Left lung (tissue), 4 donors: ENCODE measurements at regions not wholly inside any gene's neighbourhood (a gene's known extent, or its start where the extent isn't known, plus 50 kb on each side); places are given as distances from the start of the nearest gene placed in this dataset.

Source experiments
- ATAC-seq: fragments of 200-7000 bp; cut with Tn5 transposase; one replicate; pipeline ENCODE4 v1.9.1; 2020; ENCODE audit warnings: moderate library complexity
- DNase-seq, 4 donors: peaks; one replicate each; pipeline ENCODE4 v3.0.0-alpha.2; 2013 to 2020
- H3K27ac ChIP-seq, 2 donors: fragments of 200-600 bp; sonication (generic) in 1 of 2; one replicate each; pipeline versions ENCODE4 v1.5.0 to v1.8.0; 2020 to 2021
- H3K27me3 ChIP-seq, 2 donors: fragments of 200-600 bp; sonication (generic) in 1 of 2; one replicate each; pipeline versions ENCODE4 v1.5.0 to v1.8.0; 2020 to 2021
- H3K36me3 ChIP-seq, 2 donors: fragments of 200-600 bp; sonication (generic) in 1 of 2; one replicate each; pipeline versions ENCODE4 v1.5.0 to v1.8.0; 2020 to 2021
- H3K4me1 ChIP-seq, 2 donors: fragments of 200-600 bp; one replicate each; pipeline ENCODE4 v1.8.0; 2021
- H3K4me3 ChIP-seq, 2 donors: fragments of 200-600 bp; sonication (generic) in 1 of 2; one replicate each; pipeline versions ENCODE4 v1.5.0 to v1.8.0; 2020 to 2021; ENCODE audit warnings: mild to moderate bottlenecking in 1 of 2
- H3K9me3 ChIP-seq, 2 donors: fragments of 200-600 bp; sonication (generic) in 1 of 2; one replicate each; pipeline versions ENCODE4 v1.5.0 to v1.8.0; 2020 to 2021
- intact Hi-C, 2 donors: fragments of 100-400 bp; cut with DNase I; formaldehyde crosslinking; loops; one replicate each; pipeline versions ENCODE4 v1.11.2 to v1.14.2; 2022
- TF ChIP-seq, protein P1 (sequence below), 2 donors: fragments of 200-600 bp; sonication (generic) in 1 of 2; IDR thresholded peaks; one replicate each; pipeline versions ENCODE4 v1.5.0 to v1.8.0; 2021; ENCODE audit warnings: antibody characterized with exemption in 2 of 2
- donor health status: DM: no; HTN: yes; CAD: no.
- donor health status: DM: no; HTN: no; CAD: no.

DNA sequence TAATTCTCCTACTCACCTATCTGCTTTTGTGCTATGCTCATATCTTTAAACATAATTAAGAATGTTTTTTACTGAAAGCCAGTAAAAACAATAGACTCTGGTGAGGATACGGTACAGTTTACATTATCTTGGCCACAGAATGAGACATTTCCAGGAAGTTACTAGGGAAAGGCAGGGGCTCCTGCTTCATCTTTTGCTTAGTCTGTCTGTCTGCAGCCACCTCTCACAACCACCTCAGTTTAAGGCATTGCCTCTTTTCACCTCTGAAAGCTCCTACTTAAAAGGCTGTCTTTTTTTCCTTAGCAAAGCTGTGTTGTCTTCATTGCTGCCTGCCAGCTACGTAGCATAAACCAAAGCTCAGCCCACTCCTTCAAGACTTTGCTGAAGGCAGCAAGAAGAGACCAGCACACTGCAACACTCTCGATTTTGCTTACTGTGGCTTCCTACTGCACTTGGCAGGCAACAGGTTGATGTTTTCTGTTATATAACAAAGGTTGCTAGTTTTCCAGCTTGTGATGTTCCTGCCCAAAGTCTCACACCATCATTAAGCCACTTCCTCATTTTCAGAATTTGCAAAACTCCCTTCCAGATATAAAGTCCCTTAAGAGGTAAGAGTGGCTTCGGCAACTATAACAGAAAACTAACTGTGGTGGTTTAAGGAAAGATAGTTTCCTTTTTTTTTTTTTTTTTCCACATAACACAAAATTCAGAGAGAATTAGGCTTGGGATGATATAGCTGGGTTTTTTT, 432.9 kb downstream of the GRXCR1 start:
- Histone ChIP-seq H3K36me3 (no peaks in the 10 kb centered on the region), H3K4me3 (no peak overlapping the region), H3K4me1 (no peaks in the 10 kb centered on the region), H3K9me3 (no peaks in the 10 kb centered on the region), H3K27me3 (no peaks in the 10 kb centered on the region), H3K27ac (no peak overlapping the region)
- intact Hi-C loops: no loop called here
- TF ChIP-seq, protein P1, sequence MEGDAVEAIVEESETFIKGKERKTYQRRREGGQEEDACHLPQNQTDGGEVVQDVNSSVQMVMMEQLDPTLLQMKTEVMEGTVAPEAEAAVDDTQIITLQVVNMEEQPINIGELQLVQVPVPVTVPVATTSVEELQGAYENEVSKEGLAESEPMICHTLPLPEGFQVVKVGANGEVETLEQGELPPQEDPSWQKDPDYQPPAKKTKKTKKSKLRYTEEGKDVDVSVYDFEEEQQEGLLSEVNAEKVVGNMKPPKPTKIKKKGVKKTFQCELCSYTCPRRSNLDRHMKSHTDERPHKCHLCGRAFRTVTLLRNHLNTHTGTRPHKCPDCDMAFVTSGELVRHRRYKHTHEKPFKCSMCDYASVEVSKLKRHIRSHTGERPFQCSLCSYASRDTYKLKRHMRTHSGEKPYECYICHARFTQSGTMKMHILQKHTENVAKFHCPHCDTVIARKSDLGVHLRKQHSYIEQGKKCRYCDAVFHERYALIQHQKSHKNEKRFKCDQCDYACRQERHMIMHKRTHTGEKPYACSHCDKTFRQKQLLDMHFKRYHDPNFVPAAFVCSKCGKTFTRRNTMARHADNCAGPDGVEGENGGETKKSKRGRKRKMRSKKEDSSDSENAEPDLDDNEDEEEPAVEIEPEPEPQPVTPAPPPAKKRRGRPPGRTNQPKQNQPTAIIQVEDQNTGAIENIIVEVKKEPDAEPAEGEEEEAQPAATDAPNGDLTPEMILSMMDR (IDR thresholded peaks at IDR 0.05): no peak
- ATAC-seq (no peak), DNase-seq (no peak)

DNA sequence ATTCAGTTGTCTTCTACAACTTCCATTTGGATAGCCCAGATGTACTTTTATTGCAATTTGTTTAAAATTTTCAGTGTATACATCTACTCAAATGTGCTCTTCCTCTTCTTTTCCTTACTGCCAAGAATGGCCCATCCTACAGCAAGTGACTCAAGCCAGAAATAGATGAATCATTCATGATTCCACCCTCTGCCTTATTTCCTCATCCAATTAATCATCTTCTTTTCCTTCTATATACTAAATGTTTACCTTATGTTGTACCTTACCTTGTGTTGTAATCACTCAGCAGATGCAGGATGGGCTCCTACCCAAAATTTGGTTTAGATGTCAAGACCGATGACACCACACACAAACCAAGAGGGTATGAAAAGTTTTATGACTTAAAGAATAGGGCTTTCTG, 437.8 kb downstream of the GRXCR1 start:
- intact Hi-C loops: no loop called here
- Histone ChIP-seq H3K36me3 (no peaks in the 10 kb centered on the region), H3K4me1 (no peaks in the 10 kb centered on the region), H3K27me3 (no peaks in the 10 kb centered on the region), H3K27ac (no peak overlapping the region), H3K4me3 (no peak overlapping the region), H3K9me3 (peaks cover 0 to 1% of the 10 kb centered on the region in 2 donors)
- no peak for DNase-seq
- no peak for ATAC-seq
- TF ChIP-seq, protein P1 (IDR thresholded peaks at IDR 0.05): no peak

DNA sequence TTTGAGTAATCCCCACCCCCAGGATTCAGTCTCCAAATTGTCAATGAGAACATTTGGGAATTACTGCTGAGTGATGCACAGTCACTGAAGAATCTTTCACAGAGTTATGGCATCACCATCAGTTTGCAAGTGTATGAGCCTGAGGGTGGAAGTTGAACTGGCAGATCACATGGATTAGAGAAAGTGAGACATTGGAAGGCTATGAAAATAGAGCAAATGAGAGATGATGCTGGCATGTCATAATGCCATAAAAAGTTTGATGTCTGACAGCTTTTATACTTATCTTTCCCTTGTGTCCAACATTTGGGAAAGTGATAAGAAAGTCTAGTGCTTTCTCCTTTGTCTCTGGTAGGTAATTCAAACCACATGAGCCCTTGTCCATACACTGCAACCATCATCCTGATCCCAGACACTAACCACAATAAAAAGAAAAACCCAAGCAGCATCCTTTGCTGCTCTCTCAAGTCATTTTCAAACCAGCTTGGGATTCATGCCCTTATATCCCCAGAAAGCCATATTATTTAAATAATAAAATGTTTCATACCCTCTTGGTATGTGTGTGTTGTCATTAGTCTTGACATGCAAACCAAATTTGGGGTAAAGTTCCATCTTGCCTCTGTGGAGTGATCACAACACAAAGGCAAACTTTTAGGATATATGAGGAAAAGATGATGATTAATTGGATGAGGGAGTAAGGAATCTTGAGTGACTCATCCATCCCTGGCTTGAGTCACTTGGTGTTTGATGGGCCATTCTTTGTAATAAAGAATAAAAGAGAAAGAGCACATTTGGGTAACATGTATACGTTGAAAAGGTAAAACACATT, 438.9 kb downstream of the GRXCR1 start:
- ATAC-seq (no peak), DNase-seq (no peak)
- H3K27me3 ChIP-seq: no peaks in the 10 kb centered on the region
- no peak overlapping the region for H3K4me3 ChIP-seq
- no peaks in the 10 kb centered on the region for H3K36me3 ChIP-seq
- no peaks in the 10 kb centered on the region for H3K4me1 ChIP-seq
- TF ChIP-seq, protein P1 (IDR thresholded peaks at IDR 0.05): no peak
- intact Hi-C loops: no loop called here
- H3K27ac ChIP-seq: no peak overlapping the region
- peaks cover 0 to 1% of the 10 kb centered on the region in 2 donors for H3K9me3 ChIP-seq

DNA sequence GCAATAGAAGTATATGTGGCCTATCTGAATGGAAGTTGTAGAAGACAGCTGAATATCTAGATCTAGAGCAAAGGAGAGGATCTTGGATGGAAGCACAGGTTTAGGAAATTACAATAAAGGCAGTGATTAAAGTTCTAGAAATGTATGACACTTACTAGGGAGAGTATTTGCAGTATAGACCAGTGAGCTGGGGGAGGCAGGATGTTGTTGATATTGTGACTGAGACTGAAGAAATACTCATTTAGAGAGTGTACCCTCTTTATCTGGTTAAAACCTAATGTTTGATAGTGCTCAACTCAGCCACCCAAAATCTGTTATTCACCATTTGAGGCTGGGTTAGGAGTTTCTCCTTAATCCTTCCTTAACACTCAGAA, 439.5 kb downstream of the GRXCR1 start:
- TF ChIP-seq, protein P1 (IDR thresholded peaks at IDR 0.05): no peak
- no peak overlapping the region for H3K4me3 ChIP-seq
- intact Hi-C loops: no loop called here
- no peaks in the 10 kb centered on the region for H3K4me1 ChIP-seq
- DNase-seq (no peak), ATAC-seq (no peak)
- H3K36me3 ChIP-seq: no peaks in the 10 kb centered on the region
- H3K27me3 ChIP-seq: no peaks in the 10 kb centered on the region
- no peak overlapping the region for H3K27ac ChIP-seq
- peaks cover 0 to 1% of the 10 kb centered on the region in 2 donors for H3K9me3 ChIP-seq

DNA sequence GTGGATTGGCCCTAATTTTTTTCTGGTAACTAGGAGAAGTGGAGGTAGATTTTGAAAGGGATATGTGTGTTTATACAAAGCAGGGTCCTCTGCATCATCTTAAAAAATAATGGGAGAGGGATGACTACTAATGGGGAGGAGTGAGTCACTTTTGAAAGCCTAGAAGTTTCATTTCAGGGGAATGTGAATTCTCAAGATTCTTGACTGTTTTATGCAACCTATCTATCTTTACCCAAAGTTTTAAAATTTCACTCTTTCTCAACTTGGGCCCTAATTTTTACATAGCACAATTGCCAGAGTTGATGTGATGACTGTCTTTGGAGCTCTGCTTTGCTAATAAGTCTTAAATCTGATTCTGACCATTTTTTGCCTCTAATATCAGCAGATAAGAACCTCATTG, 445.2 kb downstream of the GRXCR1 start:
- H3K9me3 ChIP-seq: no peaks in the 10 kb centered on the region
- H3K4me1 ChIP-seq: no peaks in the 10 kb centered on the region
- H3K27ac ChIP-seq: no peak overlapping the region
- TF ChIP-seq, protein P1 (IDR thresholded peaks at IDR 0.05): no peak
- H3K4me3 ChIP-seq: no peak overlapping the region
- ATAC-seq (no peak), DNase-seq (no peak)
- no peaks in the 10 kb centered on the region for H3K27me3 ChIP-seq
- intact Hi-C loops: no loop called here
- no peaks in the 10 kb centered on the region for H3K36me3 ChIP-seq
